GM23338 (cell line): ENCODE measurements at regions not wholly inside any gene's neighbourhood (a gene's known extent, or its start where the extent isn't known, plus 50 kb on each side); places are given as distances from the start of the nearest gene placed in this dataset.

ENCODE experiments used
- ATAC-seq: fragments of 200-7000 bp; cut with Tn5 transposase; 3 replicates; pipeline ENCODE4 v1.9.1; 2020
- DNase-seq: peaks from one replicate; pipeline ENCODE4 v3.0.0-alpha.2; 2015; ENCODE audit warnings: low spot score
- H2AFZ ChIP-seq: fragments of 200-600 bp; sonication (generic); 2 replicates; pipeline ENCODE4 v1.8.0; 2016; ENCODE audit warnings: antibody characterized with exemption, mild to moderate bottlenecking, moderate library complexity
- H3F3A ChIP-seq: fragments of 200-600 bp; sonication (generic); replicated peaks from 2 replicates; pipeline ENCODE4 v1.8.0; 2017; ENCODE audit warnings: antibody characterized with exemption, mixed run types, low read depth
- H3K27ac ChIP-seq: fragments of 200-600 bp; sonication (generic); 2 replicates; pipeline ENCODE4 v1.6.1; 2016; ENCODE audit warnings: low read depth
- H3K27me3 ChIP-seq: fragments of 200-600 bp; sonication (generic); 2 replicates; pipeline ENCODE4 v1.8.0; 2016; ENCODE audit warnings: mild to moderate bottlenecking, mixed run types, moderate library complexity; ENCODE audit not compliant: insufficient read depth
- H3K36me3 ChIP-seq: fragments of 200-600 bp; sonication (generic); 2 replicates; pipeline ENCODE4 v1.8.0; 2016; ENCODE audit warnings: mild to moderate bottlenecking; ENCODE audit not compliant: insufficient read depth
- H3K4me1 ChIP-seq: fragments of 200-600 bp; sonication (generic); 2 replicates; pipeline ENCODE4 v1.8.0; 2016; ENCODE audit warnings: mild to moderate bottlenecking, moderate library complexity; ENCODE audit not compliant: insufficient read depth
- H3K4me2 ChIP-seq: fragments of 200-600 bp; sonication (generic); 2 replicates; pipeline ENCODE4 v1.7.1; 2017; ENCODE audit warnings: mixed run types
- H3K4me3 ChIP-seq: fragments of 200-600 bp; sonication (generic); 2 replicates; pipeline ENCODE4 v1.6.1; 2016; ENCODE audit warnings: mixed run types
- H3K79me2 ChIP-seq: fragments of 200-600 bp; sonication (generic); replicated peaks from 2 replicates; pipeline ENCODE4 v1.8.0; 2017; ENCODE audit warnings: mild to moderate bottlenecking; ENCODE audit not compliant: insufficient read depth
- H3K9me2 ChIP-seq: fragments of 200-600 bp; sonication (generic); 2 replicates; pipeline ENCODE4 v1.8.0; 2017; ENCODE audit not compliant: insufficient read depth
- H4K20me1 ChIP-seq: fragments of 200-600 bp; sonication (generic); replicated peaks from 2 replicates; pipeline ENCODE4 v1.8.0; 2017; ENCODE audit warnings: mild to moderate bottlenecking; ENCODE audit not compliant: insufficient read depth
- H3K27ac Mint-ChIP-seq: 2 replicates; pipeline ENCODE4 v1.8.0; 2020; ENCODE audit warnings: inconsistent platforms, mild to moderate bottlenecking, moderate library complexity, mixed read lengths
- H3K27me3 Mint-ChIP-seq: 3 replicates; pipeline ENCODE4 v1.8.0; 2022; ENCODE audit warnings: low read depth, mild to moderate bottlenecking, moderate library complexity, mixed read lengths, inconsistent platforms; ENCODE audit not compliant: insufficient read depth, poor library complexity
- H3K36me3 Mint-ChIP-seq: 3 replicates; pipeline ENCODE4 v1.8.0; 2021; ENCODE audit warnings: low read depth, mild to moderate bottlenecking, inconsistent platforms, moderate library complexity, mixed read lengths
- H3K4me1 Mint-ChIP-seq: 3 replicates; pipeline ENCODE4 v1.8.0; 2020; ENCODE audit warnings: mild to moderate bottlenecking, inconsistent platforms, mixed read lengths
- H3K4me3 Mint-ChIP-seq: 3 replicates; pipeline ENCODE4 v1.8.0; 2021; ENCODE audit warnings: moderate library complexity, mild to moderate bottlenecking, inconsistent platforms, mixed read lengths
- H3K9me3 Mint-ChIP-seq: 3 replicates; pipeline ENCODE4 v1.8.0; 2020; ENCODE audit warnings: moderate library complexity, mild to moderate bottlenecking, inconsistent platforms, mixed read lengths
- EZH2 ChIP-seq: fragments of 200-600 bp; sonication (generic); IDR thresholded peaks from one replicate; pipeline ENCODE4 v1.8.0; 2017; ENCODE audit warnings: antibody characterized with exemption, mild to moderate bottlenecking, low read depth; ENCODE audit not compliant: unreplicated experiment
- NANOG ChIP-seq: IDR thresholded peaks from 2 replicates; pipeline ENCODE4 v1.6.1; 2016; ENCODE audit warnings: antibody characterized with exemption, borderline replicate concordance
- REST ChIP-seq: IDR thresholded peaks from one replicate; pipeline ENCODE4 v1.6.1; 2018; ENCODE audit warnings: antibody characterized with exemption; ENCODE audit not compliant: unreplicated experiment
- ZNF114 ChIP-seq: fragments of 250-450 bp; sonication (Bioruptor Pico); IDR thresholded peaks from 2 replicates; pipeline ENCODE4 v1.5.0; 2020; ENCODE audit warnings: mild to moderate bottlenecking, moderate library complexity
- ZNF462 ChIP-seq: fragments of 250-450 bp; sonication (Bioruptor Pico); IDR thresholded peaks from 2 replicates; pipeline ENCODE4 v1.5.0; 2020; ENCODE audit warnings: mild to moderate bottlenecking, moderate library complexity

- Histone ChIP-seq H3K27ac (no peak overlapping the region), H3K4me3 (no peak overlapping the region), H3K79me2 (no peaks in the 10 kb centered on the region), H3F3A (no peaks in the 10 kb centered on the region), H3K27me3 (no peaks in the 10 kb centered on the region), H3K4me2 (no peak overlapping the region), H3K4me1 (peaks cover 15% of the 10 kb centered on the region), H3K9me2 (no peaks in the 10 kb centered on the region), H4K20me1 (no peaks in the 10 kb centered on the region), H3K36me3 (no peaks in the 10 kb centered on the region), H2AFZ (no peak overlapping the region)
- no peak for DNase-seq
- no peak for TF ChIP-seq REST
- no peak for TF ChIP-seq EZH2
- TF ChIP-seq ZNF114 (CRISPR knock-in tag) = no peak
- TF ChIP-seq ZNF462 (CRISPR knock-in tag) = no peak
- no peak for TF ChIP-seq NANOG
- H3K9me3 Mint-ChIP-seq = peaks cover 8% of the 10 kb centered on the region; the same call in 2 of the 3 replicates
- H3K36me3 Mint-ChIP-seq = no peaks in the 10 kb centered on the region; the same call in 2 of the 3 replicates
- peaks cover 35% of the 10 kb centered on the region for H3K4me1 Mint-ChIP-seq
- no peak overlapping the region for H3K27ac Mint-ChIP-seq
- peaks cover 16% of the 10 kb centered on the region for H3K27me3 Mint-ChIP-seq
- no peak overlapping the region for H3K4me3 Mint-ChIP-seq
- no peak for ATAC-seq
Observed at GRCh38 chr11:69961738-69962137, 116.4 kb upstream of the ANO1 start.
